ENCODE measurements at regions not wholly inside any gene's neighbourhood (a gene's known extent, or its start where the extent isn't known, plus 50 kb on each side); places are given as distances from the start of the nearest gene placed in this dataset.
"Not testable (repeated sequence)": the region's sequence is repeated elsewhere in the genome, so short reads cannot be mapped to it uniquely, and the experiment has no call there.

DNA sequence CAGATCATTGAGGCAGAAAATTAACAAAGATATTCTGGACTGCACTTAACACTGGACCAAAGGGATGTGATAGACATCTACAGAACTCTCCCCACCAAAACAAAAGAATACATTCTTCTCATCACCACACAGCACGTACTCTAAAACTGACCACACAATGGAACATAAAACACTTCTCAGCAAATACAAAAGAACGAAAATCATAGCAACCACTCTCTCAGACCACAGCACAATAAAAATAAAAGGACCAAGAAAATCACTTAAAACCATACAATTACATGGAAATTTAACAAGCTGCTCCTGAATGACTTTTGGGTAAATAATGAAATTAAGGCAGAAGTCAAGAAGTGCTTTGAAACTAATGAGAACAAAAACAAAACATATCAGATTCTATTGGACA is 254.0 kb upstream of the STXBP6 start:
- no peak for FAIRE-seq

DNA sequence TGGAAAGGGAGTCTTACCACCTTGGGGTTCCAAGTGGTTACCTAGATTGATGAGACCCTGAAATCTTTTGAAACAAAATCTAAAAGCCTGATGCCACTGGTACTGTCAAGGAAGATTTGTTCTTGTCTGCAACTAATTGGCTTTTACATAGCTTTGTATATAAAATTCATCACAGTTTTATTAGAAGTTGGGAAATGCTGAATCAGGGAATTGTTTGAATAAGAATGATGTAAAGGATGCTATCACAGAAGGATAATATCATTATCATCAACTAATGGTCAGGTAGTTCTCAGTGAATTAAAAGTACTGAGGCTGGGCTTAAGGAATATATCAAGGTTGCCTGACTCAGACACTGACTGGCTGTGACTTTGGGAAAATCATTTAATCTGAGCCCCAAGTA is 248.3 kb upstream of the STXBP6 start:
- no peak for FAIRE-seq

DNA sequence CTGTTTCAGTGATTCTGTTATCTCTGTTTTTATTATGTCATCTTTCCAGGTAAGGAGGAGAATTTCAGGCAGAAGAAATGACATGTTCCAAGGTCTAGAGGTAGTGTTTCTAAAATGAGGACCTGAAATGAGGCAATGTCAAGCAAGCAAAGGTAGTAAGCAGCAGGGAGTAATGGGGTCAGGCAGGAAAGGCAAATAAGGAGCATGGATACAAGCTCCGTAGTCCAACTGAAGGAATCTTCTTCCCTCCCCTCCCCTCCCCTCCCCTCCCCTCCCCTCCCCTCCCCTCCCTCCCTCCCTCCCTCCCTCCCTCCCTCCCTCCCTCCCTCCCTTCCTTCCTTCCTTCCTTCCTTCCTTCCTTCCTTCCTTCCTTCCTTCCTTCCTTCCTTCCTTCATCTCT is 240.2 kb upstream of the STXBP6 start:
- not testable (repeated sequence) for FAIRE-seq

DNA sequence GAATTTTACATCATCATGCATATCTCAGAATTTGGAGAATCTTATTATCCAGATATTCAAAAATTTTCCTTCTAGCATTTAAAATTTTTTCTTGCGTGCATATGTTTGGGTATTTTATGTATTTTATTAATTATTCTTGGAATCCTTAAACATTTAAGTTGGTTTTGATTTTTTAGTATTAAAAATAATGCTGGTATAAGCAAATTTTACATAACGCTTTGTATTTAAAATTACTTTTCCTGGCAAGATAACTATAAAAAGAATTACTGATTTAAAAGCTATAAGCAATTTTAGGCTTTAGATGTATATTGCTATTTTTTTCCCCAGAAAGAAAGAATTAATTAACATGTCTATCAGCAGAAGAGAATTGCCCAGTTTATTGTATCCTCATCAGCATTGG is 224.6 kb upstream of the STXBP6 start:
- FAIRE-seq, result no peak

DNA sequence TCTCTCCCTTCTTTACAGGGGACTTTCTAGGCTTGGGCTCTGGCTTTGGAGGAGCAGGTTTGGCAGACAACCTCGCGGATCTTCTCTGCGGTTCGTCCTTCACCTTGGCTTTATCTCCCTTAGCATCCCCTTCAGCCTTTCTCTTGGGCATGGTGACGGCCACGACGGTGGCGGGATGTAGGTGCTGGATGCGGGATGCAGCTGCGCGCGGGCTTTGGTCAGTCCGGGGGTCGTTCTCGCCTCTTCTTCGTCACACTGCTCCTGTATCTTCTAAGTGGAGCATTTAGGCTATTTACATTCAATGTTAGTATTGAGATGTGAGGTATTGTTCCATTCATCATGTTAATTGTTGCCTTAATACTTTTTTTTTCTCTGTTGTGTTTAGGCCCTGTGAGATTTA is 217.2 kb upstream of the STXBP6 start:
- no peak for FAIRE-seq

DNA sequence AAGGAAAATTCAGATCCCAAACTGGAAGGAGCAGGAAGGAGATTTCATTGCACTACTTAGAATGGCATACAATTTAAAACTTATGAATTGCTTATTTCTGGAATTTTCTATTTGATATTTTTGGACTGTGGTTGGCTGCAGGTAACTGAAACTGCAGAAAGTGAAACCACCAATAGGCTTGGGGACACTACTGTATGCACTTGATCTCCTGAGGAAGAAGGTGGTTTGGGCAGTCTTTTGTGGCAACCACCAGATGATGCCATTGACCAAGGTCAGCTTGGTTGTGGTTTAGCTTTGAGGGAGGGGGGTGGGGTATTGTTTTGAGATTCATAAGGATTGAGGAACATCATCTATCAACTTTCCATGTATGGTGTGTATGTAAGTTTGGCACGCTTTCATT is 209.5 kb upstream of the STXBP6 start:
- FAIRE-seq, result no peak

DNA sequence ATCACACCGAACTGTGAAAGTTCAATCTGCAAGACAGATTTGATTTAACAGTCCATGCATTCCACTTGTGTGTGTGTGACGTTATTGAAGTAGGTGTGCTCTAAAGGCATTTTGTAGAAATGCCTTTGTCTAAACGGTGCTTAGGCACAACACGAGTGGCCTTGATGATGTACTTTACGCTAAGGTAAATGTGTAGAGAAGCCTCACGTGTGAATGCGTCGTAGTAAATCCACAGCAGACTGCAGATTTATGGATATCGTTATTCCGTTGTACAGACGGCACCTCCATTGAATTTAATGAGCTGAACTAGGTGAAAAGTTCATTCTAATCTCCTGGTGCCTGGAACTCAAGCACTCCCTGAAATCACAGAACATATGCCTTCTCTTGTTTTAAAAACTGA is 202.8 kb upstream of the STXBP6 start:
- no peak for FAIRE-seq

DNA sequence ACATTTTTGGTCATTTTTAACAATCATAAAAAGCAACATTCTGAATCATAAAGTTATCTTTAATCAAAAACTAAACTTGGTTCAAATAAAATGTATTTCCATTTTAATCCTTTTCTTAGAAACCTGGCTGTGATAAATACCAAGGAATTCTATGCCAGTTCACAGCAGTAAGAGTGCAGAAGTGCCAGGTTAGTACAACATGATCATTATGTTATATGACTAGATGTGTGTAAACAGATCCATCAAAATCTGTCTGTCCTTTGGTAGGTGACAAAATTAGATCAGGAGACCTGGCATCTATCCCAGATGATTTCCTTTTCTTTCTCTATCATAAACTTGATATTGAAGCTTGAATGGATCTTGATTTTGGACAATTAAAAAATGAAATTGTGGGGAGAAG is 200.6 kb upstream of the STXBP6 start:
- FAIRE-seq, result no peak

DNA sequence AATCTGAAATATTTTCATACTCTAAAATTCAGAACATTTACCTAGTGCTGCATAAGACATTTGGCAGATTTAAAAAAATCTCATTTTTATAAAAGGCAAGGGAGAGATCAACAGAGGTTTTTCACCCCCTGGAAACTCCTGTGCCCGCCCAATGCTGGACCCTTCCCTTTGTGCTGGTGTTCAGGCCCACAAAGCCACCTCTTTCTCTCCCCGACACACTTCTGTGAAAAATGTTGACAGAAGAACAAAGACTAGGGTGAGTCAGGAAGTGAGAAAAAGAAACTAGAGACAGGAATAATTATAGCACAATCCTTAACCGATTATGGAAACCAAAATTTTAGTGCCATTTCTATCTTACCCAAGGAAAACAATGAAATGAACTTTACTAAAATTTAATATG is 197.7 kb upstream of the STXBP6 start:
- FAIRE-seq, result no peak

DNA sequence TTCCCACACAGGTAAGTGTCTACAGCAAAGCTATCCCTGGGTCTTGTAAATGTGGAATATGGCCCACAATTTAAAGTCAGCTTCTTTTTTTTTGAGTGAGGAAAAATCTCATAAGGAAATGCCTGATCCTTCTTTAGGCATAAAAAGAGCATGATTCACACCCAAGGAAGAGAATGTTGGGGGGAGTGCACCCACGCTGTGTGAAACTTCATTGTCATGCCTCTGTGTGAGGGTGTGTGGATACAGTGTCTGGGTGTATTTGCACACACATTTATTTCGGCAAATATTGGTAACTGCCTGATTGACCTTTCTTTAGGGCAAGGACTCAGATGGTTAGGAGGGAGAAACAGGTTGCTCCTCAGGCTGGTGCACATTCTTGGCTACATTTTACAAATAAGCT is 196.8 kb upstream of the STXBP6 start:
- FAIRE-seq, result no peak

DNA sequence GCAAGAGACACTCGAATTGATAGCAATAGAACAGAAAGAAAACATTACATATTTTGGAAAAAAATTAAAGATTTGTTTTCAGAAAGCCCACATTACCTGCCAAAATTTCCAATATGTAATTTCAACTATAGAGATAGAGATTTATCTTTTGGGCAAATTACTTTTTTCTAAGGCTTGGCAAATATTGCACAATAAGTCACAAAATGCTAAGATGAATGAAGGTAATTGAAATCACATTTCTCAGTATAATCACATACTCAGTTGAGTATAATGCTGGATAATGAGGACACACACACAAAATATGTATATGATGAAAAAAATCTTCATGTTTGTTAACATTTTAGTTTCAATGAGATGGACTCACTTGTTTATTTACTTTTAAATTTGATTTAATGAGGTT is 189.2 kb upstream of the STXBP6 start:
- FAIRE-seq, result no peak

DNA sequence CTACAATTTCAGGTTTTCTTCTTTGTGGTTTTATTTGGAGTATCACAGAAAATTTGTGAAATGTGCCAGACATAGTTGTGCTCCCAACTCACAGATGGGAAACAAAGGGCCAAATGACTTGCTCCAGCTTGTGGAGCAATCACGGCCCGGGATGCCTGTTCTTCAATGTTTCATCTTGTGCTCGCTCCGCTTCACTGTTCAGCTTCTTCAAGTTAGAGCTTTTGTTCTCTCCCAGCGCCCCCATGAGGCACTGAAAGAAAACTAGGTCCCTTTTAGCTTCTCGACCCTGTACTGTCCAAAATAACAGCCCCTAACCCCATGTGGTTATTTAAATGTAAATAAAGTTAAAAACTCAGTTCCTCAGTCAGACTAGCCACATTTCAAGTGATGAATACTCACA is 187.9 kb upstream of the STXBP6 start:
- FAIRE-seq, result no peak

DNA sequence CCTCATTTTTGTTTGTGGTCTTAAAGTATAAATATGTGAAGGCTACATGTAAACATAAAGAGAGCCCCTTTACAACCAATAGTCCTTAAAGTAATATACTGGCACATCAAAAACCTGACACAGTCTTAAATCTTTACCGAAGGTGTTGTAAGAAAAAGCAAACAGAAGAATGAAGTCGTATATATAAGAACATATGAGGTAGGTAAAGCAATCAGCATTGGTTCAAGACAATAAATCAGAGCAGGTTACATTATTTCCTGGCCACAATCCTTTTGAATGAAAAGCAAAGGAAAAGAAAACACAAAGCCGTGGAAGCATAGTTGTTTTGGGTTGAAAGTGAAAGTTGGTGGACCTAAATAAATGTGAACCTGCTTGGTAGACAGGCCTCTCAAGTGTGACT is 183.7 kb upstream of the STXBP6 start:
- FAIRE-seq, result no peak

DNA sequence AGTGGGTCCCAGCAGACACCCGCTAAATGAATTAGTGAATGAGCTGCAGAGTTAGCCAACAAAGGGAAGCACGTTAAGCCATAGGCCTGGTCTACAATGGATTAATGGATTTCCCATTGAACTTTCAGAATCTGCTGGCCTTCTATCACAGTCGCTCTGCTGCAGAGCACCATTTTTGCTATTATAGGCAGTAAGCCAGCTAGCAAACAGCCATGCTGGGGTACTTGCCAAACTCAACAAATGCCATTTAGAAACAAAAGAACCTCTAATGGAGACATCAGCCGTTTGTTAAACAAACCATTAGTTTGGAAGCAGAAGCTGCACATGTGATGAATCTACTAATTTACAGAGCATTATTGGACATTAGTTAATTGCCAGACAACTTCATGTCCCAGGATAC is 181.1 kb upstream of the STXBP6 start:
- FAIRE-seq, result no peak

DNA sequence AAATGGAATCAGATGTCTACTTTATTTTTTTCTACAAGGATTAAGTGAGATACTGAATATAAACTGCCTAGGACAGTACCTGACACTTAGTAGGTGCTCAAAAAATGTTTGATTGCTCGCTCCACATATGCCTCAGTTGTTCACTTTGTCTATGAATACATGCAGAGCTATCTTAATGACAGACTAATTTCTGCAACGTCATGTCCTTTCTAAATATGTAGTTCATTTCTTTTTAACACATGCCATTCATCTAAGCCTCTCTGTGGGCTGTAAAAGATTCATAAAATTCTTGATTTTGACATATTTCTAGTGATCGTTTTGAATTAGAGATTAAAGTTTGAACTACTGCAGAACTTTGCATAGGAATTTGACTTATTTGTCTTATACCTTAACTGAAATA is 176.3 kb upstream of the STXBP6 start:
- no peak for FAIRE-seq

DNA sequence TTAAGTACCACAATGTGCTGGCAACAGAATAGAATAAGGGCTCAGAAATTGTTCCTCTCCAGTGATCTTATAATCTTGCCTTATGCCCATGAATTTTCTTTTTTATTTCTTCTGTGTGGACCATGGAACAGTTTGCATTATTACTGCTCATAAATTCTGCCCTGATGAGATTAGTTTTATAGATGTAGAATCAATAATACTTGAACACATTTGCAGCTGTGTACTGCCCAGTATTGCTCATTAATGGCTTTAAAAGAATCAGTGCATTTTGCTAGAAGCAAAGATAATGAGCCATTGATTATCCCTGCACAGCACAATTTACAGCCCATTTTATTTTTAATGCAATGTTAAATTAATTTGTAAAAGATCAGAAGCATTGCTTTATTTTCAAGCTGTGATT is 172.3 kb upstream of the STXBP6 start:
- FAIRE-seq, result no peak

DNA sequence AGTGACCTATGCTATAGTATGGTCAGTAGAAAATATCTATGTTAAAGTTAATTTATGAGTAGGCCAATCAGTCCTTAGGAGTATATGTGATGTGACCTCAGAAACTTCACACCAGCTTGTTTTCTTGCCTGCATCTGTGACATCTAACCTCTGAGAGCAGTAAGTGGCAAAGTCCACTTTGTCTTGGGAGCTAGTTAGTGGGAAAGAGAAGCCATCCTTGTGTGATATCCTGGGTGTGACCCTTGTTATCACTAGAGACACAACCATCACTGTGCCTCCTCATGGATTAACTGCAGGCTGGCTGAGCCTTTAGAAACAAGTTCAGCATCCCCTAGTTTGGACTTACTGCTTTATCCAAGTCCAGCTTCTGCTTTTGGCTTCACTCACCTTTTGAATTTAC is 170.6 kb upstream of the STXBP6 start:
- FAIRE-seq, result no peak

DNA sequence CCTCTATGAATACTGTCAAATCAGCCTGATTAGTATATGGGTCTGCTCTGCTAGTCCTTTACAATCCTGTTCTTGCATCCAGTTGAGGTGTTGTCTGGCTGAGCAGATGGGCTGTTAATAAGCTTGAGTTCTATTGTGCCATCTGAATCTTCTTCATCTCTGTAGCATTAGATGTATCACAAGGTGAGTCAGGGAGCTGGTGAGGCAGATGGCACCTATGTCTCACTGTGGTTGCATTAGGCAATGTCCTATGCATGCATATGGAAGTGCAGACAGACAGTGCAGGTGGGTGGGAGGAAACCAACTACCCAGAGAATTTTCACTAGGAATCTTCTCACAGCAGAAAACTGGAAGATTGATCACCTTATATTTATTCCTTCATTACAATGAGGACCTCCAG is 165.7 kb upstream of the STXBP6 start:
- no peak for FAIRE-seq

DNA sequence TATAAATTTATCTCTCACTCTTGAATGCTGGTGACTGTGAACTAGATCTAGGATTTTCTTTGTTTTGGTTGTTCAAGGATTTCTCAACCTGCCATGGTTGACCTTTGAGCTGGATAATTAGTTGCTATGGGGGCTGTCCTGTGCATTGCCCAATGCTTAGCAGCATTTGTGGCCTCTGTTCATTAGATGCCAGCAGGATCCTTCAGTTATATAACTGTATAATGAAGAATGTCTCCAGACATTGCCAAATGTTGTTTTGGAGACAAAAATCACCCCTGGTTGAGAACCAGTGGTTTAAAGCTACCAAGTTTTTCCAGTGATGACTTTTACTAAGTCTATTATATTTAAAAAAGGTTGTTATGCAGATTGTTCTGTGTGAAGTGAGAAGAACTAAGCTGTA is 147.9 kb upstream of the STXBP6 start:
- FAIRE-seq, result no peak

DNA sequence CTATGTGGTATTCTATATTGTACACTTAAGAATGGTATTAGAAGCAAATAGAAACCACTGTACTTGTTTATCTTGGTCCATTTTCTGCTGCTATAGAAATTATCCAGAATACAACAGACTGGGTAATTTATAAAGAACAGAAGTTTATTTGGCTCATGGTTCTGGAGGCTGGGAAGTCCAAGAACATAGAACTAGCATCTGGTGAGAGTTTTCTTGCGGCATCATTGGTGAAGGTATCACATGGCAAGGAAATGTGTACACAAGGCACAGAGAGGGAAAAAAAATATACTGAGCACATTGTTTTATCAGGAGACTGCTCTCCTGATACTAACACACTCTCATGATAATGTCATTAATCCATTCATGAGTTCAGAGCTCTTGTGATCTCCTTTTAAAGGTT is 130.3 kb upstream of the STXBP6 start:
- no peak for FAIRE-seq

DNA sequence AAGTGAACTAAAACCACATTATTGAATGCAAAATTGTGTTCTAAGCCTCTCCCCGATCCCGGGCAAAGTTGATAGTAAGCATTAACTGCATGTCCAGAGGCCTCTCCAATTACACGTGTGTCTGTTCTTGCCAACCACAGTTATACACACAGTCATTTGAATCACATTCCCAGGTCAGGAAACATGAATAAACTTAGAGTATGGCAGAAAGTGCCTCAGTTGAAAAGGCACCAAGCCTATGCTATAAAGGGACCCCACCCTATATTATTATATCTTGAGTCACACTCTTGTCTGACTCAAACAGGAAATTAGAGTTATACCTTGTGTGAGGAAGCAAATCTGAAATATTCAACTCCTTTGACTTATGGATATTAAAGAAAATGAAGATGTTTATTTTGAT is 128.3 kb upstream of the STXBP6 start:
- no peak for FAIRE-seq

DNA sequence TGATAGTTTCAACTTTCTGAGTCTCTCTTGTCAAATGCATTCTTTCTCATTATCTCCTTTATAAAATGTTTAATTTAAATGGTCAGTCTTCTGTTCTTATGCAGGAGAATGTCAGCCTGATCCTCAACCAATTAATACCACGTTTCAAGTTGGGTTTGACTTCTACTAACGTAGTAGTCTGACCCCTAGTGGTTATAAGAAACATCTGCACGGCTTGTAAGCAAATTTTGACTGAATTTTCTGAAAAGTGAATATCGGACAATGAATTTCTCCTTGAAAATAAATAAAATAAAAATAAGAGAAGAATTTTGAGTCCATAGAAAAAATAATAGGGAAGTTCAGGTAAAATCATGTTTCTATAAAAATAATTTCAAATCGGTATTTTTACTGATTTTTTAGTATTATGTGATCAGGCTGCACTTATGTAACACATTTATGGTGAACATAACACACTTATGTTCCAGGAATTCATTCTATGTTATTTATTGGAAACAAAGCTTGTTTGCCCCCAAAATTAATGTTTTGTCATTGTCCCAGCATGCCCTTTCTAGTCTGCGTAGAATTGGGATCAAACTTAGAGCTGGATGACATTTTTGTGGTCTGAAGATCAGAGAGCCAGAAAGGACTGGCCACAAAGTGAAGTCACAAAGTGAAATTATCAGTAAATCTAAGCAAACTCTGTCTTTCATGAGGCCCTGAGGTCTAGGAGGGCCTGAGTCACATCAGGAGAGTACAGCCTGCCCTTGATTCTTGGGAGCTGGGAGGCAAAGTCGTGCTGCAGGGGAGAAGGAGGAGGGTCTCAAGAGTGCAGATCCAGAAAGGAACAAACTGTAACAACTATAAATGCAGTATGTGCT is 101.2 kb upstream of the STXBP6 start:
- FAIRE-seq, result peak; percentile 88

DNA sequence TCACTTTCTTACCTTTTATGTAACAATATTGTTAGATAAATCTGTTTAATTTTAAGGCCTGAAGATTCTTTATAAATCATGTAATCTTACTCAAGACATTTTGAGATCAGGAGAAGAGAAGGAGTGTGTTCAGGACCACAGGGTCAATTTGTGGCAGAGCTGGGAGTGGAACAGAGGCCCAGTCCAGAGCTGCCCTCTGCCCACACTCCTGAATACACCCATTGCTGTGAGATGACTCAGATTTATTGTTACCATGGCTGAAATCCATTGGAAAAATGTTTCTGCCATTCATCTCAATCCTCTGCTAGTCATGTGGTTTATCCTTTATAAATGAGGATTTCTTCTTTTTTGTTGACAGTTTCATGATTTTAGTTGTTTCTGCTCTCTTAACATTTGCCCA is 100.5 kb upstream of the STXBP6 start:
- FAIRE-seq, result no peak

DNA sequence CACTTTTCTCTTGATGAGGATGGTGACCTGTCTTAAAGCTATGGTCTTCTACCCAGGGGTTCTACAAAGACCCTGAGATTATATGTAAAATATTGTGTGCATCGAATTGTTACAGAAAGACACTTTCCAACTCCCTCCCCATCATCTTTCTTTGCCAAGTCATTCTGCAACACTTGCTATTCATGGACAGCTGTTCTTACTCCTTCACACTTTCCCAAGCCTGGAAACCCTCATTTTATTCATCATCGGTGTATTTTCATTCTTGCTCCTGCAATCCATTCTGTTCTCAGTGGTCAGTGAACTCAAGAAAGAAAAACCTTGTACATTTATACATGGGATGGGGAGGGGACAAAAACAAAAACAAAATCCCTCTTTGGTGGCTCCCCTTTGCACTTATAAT is 90.5 kb upstream of the STXBP6 start:
- FAIRE-seq, result no peak

DNA sequence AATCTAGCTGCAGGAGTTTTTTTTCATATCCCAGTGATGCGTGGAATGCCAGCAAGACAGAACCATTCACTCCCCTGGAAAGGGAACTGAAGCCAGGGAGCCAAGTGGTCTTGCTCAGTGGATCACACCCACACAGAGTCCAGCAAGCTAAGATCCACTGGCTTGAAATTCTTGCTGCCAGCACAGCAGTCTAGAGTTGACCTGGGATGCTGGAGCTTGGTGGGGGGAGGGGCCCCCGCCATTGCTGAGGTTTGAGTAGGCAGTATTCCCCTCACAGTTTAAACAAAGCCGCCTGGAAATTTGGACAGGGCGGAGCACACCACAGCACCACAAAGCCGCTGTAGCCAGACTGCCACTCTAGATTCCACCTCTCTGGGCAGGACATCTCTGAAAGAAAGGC is 86.9 kb upstream of the STXBP6 start:
- FAIRE-seq, result no peak

Data from colon (tissue), 2 donors.